Right ventricle myocardium superior (tissue), 1 donor: ENCODE measurements at regions not wholly inside any gene's neighbourhood (a gene's known extent, or its start where the extent isn't known, plus 50 kb on each side); places are given as distances from the start of the nearest gene placed in this dataset.
"Not testable (repeated sequence)": the region's sequence is repeated elsewhere in the genome, so short reads cannot be mapped to it uniquely, and the experiment has no call there.

ENCODE experiments used
- ATAC-seq: fragments of 200-7000 bp; cut with Tn5 transposase; one replicate; pipeline ENCODE4 v1.9.1; 2020; ENCODE audit warnings: mild to moderate bottlenecking; ENCODE audit not compliant: poor library complexity
- DNase-seq: peaks from one replicate; pipeline ENCODE4 v3.0.0-alpha.2; 2020
- intact Hi-C: fragments of 100-400 bp; cut with DNase I; formaldehyde crosslinking; loops from one replicate; pipeline ENCODE4 v1.11.2; 2022
- donor health status: DM: no; HTN: yes; CAD: no; lungs with severe emphysema.

- DNase-seq (no peak), ATAC-seq (no peak)
- intact Hi-C loops: no loop called here
These were observed 805.4 kb upstream of the CDH6 start for GRCh38 chr5:30387974-30388632.

GRCh38 chr5:30385754-30386153, 807.7 kb upstream of the CDH6 start:
- intact Hi-C loops: no loop called here
- no peak for DNase-seq
- ATAC-seq: no peak

GRCh38 chr5:30384171-30384570, 809.3 kb upstream of the CDH6 start:
- no peak for ATAC-seq
- DNase-seq: no peak
- intact Hi-C loops: no loop called here

GRCh38 chr5:30380228-30380627, 813.3 kb upstream of the CDH6 start:
- no peak for DNase-seq
- no peak for ATAC-seq
- intact Hi-C loops: no loop called here

GRCh38 chr5:30376848-30377247, 816.6 kb upstream of the CDH6 start:
- no peak for ATAC-seq
- intact Hi-C loops: no loop called here
- no peak for DNase-seq

GRCh38 chr5:30368064-30368463, 825.4 kb upstream of the CDH6 start:
- DNase-seq: no peak
- intact Hi-C loops: no loop called here
- ATAC-seq: no peak

GRCh38 chr5:30365031-30365430, 828.5 kb upstream of the CDH6 start:
- DNase-seq, ATAC-seq, intact Hi-C loops: not testable (repeated sequence)

GRCh38 chr5:30357371-30357770, 836.1 kb upstream of the CDH6 start:
- DNase-seq: no peak
- intact Hi-C loops: no loop called here
- ATAC-seq: no peak

- no peak for ATAC-seq
- intact Hi-C loops: no loop called here
- DNase-seq: no peak
These were observed 837.8 kb upstream of the CDH6 start for GRCh38 chr5:30355675-30356074.

GRCh38 chr5:30347858-30348257, 845.6 kb upstream of the CDH6 start:
- ATAC-seq: no peak
- intact Hi-C loops: no loop called here
- no peak for DNase-seq

GRCh38 chr5:30345539-30346345, 847.7 kb upstream of the CDH6 start:
- DNase-seq, ATAC-seq, intact Hi-C loops: not testable (repeated sequence)

GRCh38 chr5:30343707-30344106, 849.8 kb upstream of the CDH6 start:
- ATAC-seq: no peak

GRCh38 chr5:30341466-30341865, 852.0 kb upstream of the CDH6 start:
- intact Hi-C loops: no loop called here
- ATAC-seq: no peak
- DNase-seq: no peak

More at GRCh38 chr5:30343707-30344106, 849.8 kb upstream of the CDH6 start:
- intact Hi-C loops: no loop called here
- no peak for DNase-seq

GRCh38 chr5:30337084-30337573, 856.4 kb upstream of the CDH6 start:
- DNase-seq: no peak
- intact Hi-C loops: no loop called here

GRCh38 chr5:30331534-30331933, 862.0 kb upstream of the CDH6 start:
- no peak for ATAC-seq
- DNase-seq: no peak
- intact Hi-C loops: no loop called here

More at GRCh38 chr5:30337084-30337573, 856.4 kb upstream of the CDH6 start:
- no peak for ATAC-seq

GRCh38 chr5:30325795-30326194, 867.7 kb upstream of the CDH6 start:
- intact Hi-C loops: no loop called here
- DNase-seq (no peak), ATAC-seq (no peak)

GRCh38 chr5:30324083-30324482, 869.4 kb upstream of the CDH6 start:
- intact Hi-C loops: no loop called here
- ATAC-seq: no peak
- DNase-seq: no peak

- intact Hi-C loops: no loop called here
- no peak for ATAC-seq
- DNase-seq: no peak
These were observed 905.6 kb upstream of the CDH6 start for GRCh38 chr5:30287890-30288289.

- no peak for ATAC-seq
- intact Hi-C loops: no loop called here
- DNase-seq: no peak
These were observed 914.2 kb upstream of the CDH6 start for GRCh38 chr5:30279237-30279636.

GRCh38 chr5:30267026-30267425, 926.5 kb upstream of the CDH6 start:
- DNase-seq (no peak), ATAC-seq (no peak)
- intact Hi-C loops: no loop called here
